Cardiac muscle cell (in vitro differentiated cells and primary cell): ENCODE measurements at regions not wholly inside any gene's neighbourhood (a gene's known extent, or its start where the extent isn't known, plus 50 kb on each side); places are given as distances from the start of the nearest gene placed in this dataset.
A peak's percentile ranks its signal among the peaks of the same experiment; 100 is the strongest.

ENCODE experiments used
- DNase-seq, 2 donors: peaks; one replicate each; pipeline versions ENCODE4 v3.0.0 to v3.0.0-alpha.2; 2010 to 2017; ENCODE audit warnings: low read depth in 1 of 2, low spot score in 1 of 2
- H3K27ac ChIP-seq: fragments of 200-600 bp; sonication (generic); 2 replicates; pipeline ENCODE4 v1.5.1; 2016
- H3K27me3 ChIP-seq: fragments of 200-600 bp; sonication (generic); 2 replicates; pipeline ENCODE4 v1.6.0; 2016; ENCODE audit warnings: control low read depth
- H3K36me3 ChIP-seq: fragments of 200-600 bp; sonication (generic); 2 replicates; pipeline ENCODE4 v1.5.1; 2016; ENCODE audit warnings: control low read depth
- H3K4me1 ChIP-seq: fragments of 200-600 bp; sonication (generic); 2 replicates; pipeline ENCODE4 v1.8.1; 2017; ENCODE audit warnings: low read depth, mild to moderate bottlenecking, mixed run types
- H3K4me3 ChIP-seq: fragments of 200-600 bp; sonication (generic); 2 replicates; pipeline ENCODE4 v1.5.1; 2016; ENCODE audit warnings: mild to moderate bottlenecking
- H3K9me3 ChIP-seq: fragments of 200-600 bp; sonication (generic); 2 replicates; pipeline ENCODE4 v1.5.1; 2017; ENCODE audit warnings: low read depth, mild to moderate bottlenecking, control low read depth
- CTCF ChIP-seq: IDR thresholded peaks from 2 replicates; pipeline ENCODE4 v1.5.1; 2012; ENCODE audit warnings: low read depth, mild to moderate bottlenecking, low read length

DNA sequence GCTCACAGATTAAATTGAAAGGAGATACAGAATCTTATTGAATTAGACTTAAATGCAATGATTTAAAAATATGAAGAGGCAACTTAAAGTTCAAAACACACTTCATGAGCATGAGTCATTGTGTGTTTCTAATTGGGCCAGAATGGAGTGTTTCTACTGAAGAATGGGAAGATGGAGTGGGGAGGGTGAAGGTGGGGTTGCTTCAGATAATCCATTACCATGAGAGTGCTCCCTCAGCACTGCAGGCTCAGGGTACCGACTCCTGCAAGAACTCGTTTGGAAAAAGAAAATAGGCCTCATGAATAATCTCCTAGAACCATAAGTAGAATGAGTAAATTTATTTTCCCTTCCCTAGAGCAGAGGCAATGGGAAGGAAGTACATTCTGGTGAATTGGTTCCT lies 372.8 kb downstream of the TOX3 start:
- TF ChIP-seq CTCF: no peak
- Histone ChIP-seq H3K36me3 (no peaks in the 10 kb centered on the region), H3K27me3 (no peaks in the 10 kb centered on the region), H3K9me3 (no peaks in the 10 kb centered on the region), H3K4me1 (no peaks in the 10 kb centered on the region), H3K4me3 (no peak overlapping the region), H3K27ac (no peak overlapping the region)
- no peak for DNase-seq

GRCh38 chr16:52171481-52171880 lies 375.5 kb downstream of the TOX3 start:
- no peaks in the 10 kb centered on the region for H3K4me1 ChIP-seq
- no peak for TF ChIP-seq CTCF
- no peaks in the 10 kb centered on the region for H3K27me3 ChIP-seq
- H3K36me3 ChIP-seq: no peaks in the 10 kb centered on the region
- H3K4me3 ChIP-seq: no peak overlapping the region
- no peak overlapping the region for H3K27ac ChIP-seq
- H3K9me3 ChIP-seq: no peaks in the 10 kb centered on the region
- DNase-seq: no peak

DNA sequence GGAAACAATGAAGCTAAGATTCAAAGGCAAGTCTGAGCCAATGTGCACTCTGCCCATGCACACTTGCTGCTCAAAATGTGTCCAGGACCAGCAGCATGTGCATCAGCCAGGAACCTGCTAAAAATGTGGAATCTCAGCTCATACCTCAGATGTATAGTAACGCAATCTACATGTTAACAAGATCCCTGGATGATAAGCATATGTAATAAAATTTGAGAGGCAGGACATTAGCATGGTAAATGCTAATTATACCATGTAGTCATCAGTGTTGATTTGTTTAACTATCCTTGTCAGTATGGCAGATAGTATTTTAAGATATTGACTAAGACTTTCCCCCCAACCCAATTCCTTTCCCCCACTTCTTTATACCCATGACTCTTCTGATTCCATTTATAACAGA lies 379.6 kb downstream of the TOX3 start:
- no peaks in the 10 kb centered on the region for H3K9me3 ChIP-seq
- no peaks in the 10 kb centered on the region for H3K4me1 ChIP-seq
- no peak overlapping the region for H3K4me3 ChIP-seq
- H3K36me3 ChIP-seq: no peaks in the 10 kb centered on the region
- no peak for DNase-seq
- H3K27me3 ChIP-seq: no peaks in the 10 kb centered on the region
- no peak overlapping the region for H3K27ac ChIP-seq
- no peak for TF ChIP-seq CTCF

DNA sequence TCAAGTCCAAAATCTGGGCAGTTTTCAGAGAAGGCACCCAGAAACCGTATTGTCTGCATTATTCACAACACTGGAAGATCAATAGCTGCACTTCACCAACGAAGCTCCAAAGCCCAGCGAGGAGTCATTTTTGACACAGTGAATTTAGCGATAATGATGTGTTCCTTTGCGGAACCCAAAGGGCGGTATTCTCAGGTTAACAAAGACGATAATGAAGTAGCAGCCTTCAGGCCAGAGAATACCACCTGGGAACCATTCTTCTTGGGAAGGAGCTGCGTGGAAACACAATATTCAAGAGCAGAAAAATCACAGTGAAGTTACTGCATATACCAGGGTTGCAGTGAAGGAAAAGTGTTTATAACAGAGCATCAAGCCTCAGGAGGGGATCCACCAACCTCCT lies 381.0 kb downstream of the TOX3 start:
- Histone ChIP-seq H3K4me1 (no peaks in the 10 kb centered on the region), H3K36me3 (no peaks in the 10 kb centered on the region), H3K9me3 (no peaks in the 10 kb centered on the region), H3K27ac (no peak overlapping the region), H3K27me3 (no peaks in the 10 kb centered on the region), H3K4me3 (no peak overlapping the region)
- DNase-seq: no peak
- no peak for TF ChIP-seq CTCF

GRCh38 chr16:52149003-52149402 lies 397.9 kb downstream of the TOX3 start:
- peaks cover 6% of the 10 kb centered on the region for H3K4me1 ChIP-seq
- H3K36me3 ChIP-seq: no peaks in the 10 kb centered on the region
- no peaks in the 10 kb centered on the region for H3K27me3 ChIP-seq
- H3K4me3 ChIP-seq: no peak overlapping the region
- DNase-seq: peak in 1 of 2 donors; percentile 15
- TF ChIP-seq CTCF: no peak
- H3K27ac ChIP-seq: no peak overlapping the region
- H3K9me3 ChIP-seq: no peaks in the 10 kb centered on the region

DNA sequence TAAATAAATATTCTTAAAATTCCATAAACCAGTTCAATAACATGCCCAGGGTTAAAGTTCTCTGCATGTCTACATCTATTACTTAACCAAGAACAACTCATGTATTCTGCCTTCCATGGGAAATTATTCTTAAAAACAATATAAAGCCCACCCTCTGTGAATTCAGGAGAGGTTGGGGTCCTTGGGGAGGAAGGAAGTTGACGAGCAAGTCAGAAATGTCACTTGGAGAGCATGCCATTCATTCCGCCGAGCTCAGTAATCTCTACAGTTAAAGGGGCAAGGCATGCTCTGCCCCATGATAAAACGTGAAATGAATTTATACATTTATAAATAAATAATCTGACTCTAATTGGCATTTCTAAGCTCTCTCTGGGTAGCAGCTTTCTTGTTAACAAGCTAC lies 405.1 kb downstream of the TOX3 start:
- Histone ChIP-seq H3K27ac (no peak overlapping the region), H3K4me1 (no peaks in the 10 kb centered on the region), H3K36me3 (no peaks in the 10 kb centered on the region), H3K4me3 (no peak overlapping the region), H3K9me3 (no peaks in the 10 kb centered on the region), H3K27me3 (no peaks in the 10 kb centered on the region)
- no peak for DNase-seq
- TF ChIP-seq CTCF: no peak
